Smooth muscle cell (in vitro differentiated cells): ENCODE measurements at regions not wholly inside any gene's neighbourhood (a gene's known extent, or its start where the extent isn't known, plus 50 kb on each side); places are given as distances from the start of the nearest gene placed in this dataset.

Experiments used
- DNase-seq: peaks from one replicate; lab custom pipeline; 2025; ENCODE audit not compliant: unreplicated experiment; lab: John Stamatoyannopoulos, UW
- H2AFZ ChIP-seq: fragments of 200-600 bp; sonication (generic); 2 replicates; pipeline ENCODE4 v1.6.0; 2016; ENCODE audit warnings: antibody characterized with exemption, low read depth, mild to moderate bottlenecking
- H3F3A ChIP-seq: fragments of 200-600 bp; sonication (generic); 2 replicates; pipeline ENCODE4 v1.6.0; 2017; ENCODE audit warnings: antibody characterized with exemption, low read depth
- H3K27ac ChIP-seq: fragments of 200-600 bp; sonication (generic); 2 replicates; pipeline ENCODE4 v1.5.1; 2016; ENCODE audit warnings: low read depth, mild to moderate bottlenecking
- H3K27me3 ChIP-seq: fragments of 200-600 bp; sonication (generic); 2 replicates; pipeline ENCODE4 v1.6.1; 2016; ENCODE audit warnings: low read depth, mild to moderate bottlenecking
- H3K36me3 ChIP-seq: fragments of 200-600 bp; sonication (generic); 2 replicates; pipeline ENCODE4 v1.5.1; 2016; ENCODE audit warnings: low read depth
- H3K4me1 ChIP-seq: fragments of 200-600 bp; sonication (generic); 2 replicates; pipeline ENCODE4 v1.5.1; 2016; ENCODE audit warnings: low read depth
- H3K4me2 ChIP-seq: fragments of 200-600 bp; sonication (generic); 2 replicates; pipeline ENCODE4 v1.6.0; 2016; ENCODE audit warnings: mild to moderate bottlenecking
- H3K4me3 ChIP-seq: fragments of 200-600 bp; sonication (generic); 2 replicates; pipeline ENCODE4 v1.5.1; 2016; ENCODE audit warnings: mild to moderate bottlenecking
- H3K79me2 ChIP-seq: fragments of 200-600 bp; sonication (generic); 2 replicates; pipeline ENCODE4 v1.6.0; 2016; ENCODE audit warnings: low read depth, mild to moderate bottlenecking
- H3K9ac ChIP-seq: fragments of 200-600 bp; sonication (generic); 2 replicates; pipeline ENCODE4 v1.6.0; 2016; ENCODE audit warnings: low read depth
- H3K9me3 ChIP-seq: fragments of 200-600 bp; sonication (generic); replicated peaks from 2 replicates; pipeline ENCODE4 v1.5.1; 2016; ENCODE audit warnings: low read depth
- H4K20me1 ChIP-seq: fragments of 200-600 bp; sonication (generic); 2 replicates; pipeline ENCODE4 v1.6.0; 2016; ENCODE audit warnings: low read depth
- WGBS: methylation state at CpG from one replicate; pipeline ENCODE4 v1.1.7; 2016; ENCODE audit warnings: low lambda C conversion rate; 5-methylcytosine and 5-hydroxymethylcytosine counted together
- TF ChIP-seq, protein P1 (sequence below): fragments of 200-600 bp; sonication (generic); IDR thresholded peaks from 2 replicates; pipeline ENCODE4 v1.5.1; 2017; ENCODE audit warnings: borderline replicate concordance, mild to moderate bottlenecking, antibody characterized with exemption; ENCODE audit not compliant: insufficient read depth, poor library complexity, severe bottlenecking

DNA sequence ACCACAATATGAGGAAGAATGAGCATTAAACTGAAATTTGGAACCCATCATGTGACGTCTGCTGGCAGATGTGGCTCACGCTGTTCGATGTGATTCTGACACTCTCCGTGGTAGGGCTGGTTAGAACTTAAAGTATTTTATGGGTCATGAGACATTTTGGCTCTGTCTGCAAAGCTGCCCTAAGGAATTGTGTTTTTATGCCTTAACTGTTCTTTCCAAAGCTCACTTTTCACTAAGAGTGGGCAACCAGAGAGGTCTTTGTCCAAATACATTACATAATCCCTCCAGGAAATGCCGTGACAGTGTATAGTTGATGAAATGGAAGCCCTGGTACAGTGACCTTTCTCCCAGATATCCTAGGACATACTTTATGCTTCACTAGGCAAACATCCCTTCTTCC lies 119.1 kb downstream of the AQP4 start:
- H4K20me1 ChIP-seq: no peaks in the 10 kb centered on the region
- no peaks in the 10 kb centered on the region for H3K36me3 ChIP-seq
- no peak for DNase-seq
- H3K9ac ChIP-seq: no peak overlapping the region
- H2AFZ ChIP-seq: peak overlapping the region; percentile 51
- TF ChIP-seq, protein P1, sequence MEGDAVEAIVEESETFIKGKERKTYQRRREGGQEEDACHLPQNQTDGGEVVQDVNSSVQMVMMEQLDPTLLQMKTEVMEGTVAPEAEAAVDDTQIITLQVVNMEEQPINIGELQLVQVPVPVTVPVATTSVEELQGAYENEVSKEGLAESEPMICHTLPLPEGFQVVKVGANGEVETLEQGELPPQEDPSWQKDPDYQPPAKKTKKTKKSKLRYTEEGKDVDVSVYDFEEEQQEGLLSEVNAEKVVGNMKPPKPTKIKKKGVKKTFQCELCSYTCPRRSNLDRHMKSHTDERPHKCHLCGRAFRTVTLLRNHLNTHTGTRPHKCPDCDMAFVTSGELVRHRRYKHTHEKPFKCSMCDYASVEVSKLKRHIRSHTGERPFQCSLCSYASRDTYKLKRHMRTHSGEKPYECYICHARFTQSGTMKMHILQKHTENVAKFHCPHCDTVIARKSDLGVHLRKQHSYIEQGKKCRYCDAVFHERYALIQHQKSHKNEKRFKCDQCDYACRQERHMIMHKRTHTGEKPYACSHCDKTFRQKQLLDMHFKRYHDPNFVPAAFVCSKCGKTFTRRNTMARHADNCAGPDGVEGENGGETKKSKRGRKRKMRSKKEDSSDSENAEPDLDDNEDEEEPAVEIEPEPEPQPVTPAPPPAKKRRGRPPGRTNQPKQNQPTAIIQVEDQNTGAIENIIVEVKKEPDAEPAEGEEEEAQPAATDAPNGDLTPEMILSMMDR: no peak
- peak overlapping the region; percentile 21 for H3K27ac ChIP-seq
- H3K4me1 ChIP-seq: peaks cover 15% of the 10 kb centered on the region
- WGBS: 62% methylated on average over 5 of the region's 5 CpGs
- no peaks in the 10 kb centered on the region for H3K9me3 ChIP-seq
- H3K79me2 ChIP-seq: no peaks in the 10 kb centered on the region
- H3K27me3 ChIP-seq: no peaks in the 10 kb centered on the region
- no peak overlapping the region for H3K4me3 ChIP-seq
- peak overlapping the region; percentile 20 for H3K4me2 ChIP-seq
- no peaks in the 10 kb centered on the region for H3F3A ChIP-seq

DNA sequence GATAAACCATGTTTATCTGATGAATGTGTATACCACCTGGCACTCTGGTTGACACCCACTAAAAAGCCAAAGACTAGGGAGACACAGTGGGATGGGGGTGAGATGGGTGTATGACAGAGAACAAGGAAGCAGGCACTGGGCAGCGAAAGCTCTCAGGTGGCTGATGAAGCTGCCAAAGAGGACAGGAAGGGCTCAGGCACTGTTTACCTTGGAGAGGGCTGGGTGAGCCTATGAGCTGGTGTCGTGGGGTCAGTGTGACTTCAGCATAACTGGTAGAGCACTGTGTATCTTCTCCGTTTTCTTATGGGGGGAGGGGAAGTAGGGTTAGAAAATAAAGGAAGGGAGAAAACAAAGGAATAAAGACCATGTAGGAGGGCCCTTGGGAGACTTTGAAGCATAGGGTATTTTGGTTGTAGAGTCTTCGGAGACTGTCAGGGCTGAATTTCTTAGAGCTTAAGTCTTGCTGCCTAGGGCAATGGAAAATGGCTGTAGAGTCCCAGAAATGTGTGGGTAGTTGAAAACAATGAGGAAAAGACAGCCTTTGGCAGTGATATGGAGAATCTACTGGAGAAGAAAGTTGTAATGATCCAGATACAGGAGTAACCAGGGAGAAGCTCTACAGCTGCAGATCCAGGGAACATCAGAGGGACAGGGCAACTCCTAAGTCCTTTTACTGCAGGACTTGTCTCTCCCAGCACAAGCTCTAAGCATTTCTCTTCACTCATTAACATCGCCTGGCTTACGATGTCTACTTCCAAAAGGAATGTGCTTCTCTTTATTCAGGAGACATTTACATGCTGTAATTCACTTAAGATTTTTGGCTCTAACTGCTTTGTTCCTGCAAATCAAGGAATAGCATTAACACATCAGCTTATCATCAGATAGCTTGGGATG lies 120.0 kb downstream of the AQP4 start:
- Histone ChIP-seq H3K9me3 (no peaks in the 10 kb centered on the region), H3K4me3 (no peak overlapping the region), H3K79me2 (no peaks in the 10 kb centered on the region), H3K4me2 (peak overlapping the region; percentile 20), H3F3A (no peaks in the 10 kb centered on the region), H4K20me1 (no peaks in the 10 kb centered on the region), H3K9ac (no peak overlapping the region), H2AFZ (no peak overlapping the region), H3K27me3 (no peaks in the 10 kb centered on the region), H3K36me3 (no peaks in the 10 kb centered on the region), H3K27ac (no peak overlapping the region), H3K4me1 (peaks cover 15% of the 10 kb centered on the region)
- WGBS: 68% methylated on average over 6 of the region's 6 CpGs
- TF ChIP-seq, protein P1: no peak
- DNase-seq: no peak

DNA sequence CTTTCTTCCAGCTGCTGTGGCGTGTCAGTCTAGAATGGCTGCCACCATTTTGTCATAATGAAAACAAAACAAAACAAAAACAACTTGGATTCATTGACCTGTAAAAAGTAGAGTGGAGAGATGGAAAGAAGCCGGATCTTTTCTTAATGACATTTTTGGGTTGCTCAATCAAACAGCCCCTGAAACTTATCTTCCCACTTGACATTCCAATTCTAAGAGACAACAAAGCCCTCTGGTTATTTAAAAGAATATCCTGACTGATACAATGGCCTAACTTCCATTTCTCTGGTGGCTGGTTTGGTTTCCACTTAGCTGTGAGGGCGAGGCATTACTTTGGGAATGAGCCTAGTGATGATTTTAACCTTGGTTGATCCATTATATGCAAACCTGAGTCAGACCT lies 123.7 kb downstream of the AQP4 start:
- H3K4me3 ChIP-seq: no peak overlapping the region
- H3K9ac ChIP-seq: no peak overlapping the region
- no peaks in the 10 kb centered on the region for H3K9me3 ChIP-seq
- H3K36me3 ChIP-seq: no peaks in the 10 kb centered on the region
- peaks cover 12% of the 10 kb centered on the region for H3K4me1 ChIP-seq
- H3K79me2 ChIP-seq: no peaks in the 10 kb centered on the region
- WGBS: 89% methylated on average over 3 of the region's 3 CpGs
- H3F3A ChIP-seq: no peaks in the 10 kb centered on the region
- DNase-seq: no peak
- no peak overlapping the region for H2AFZ ChIP-seq
- no peaks in the 10 kb centered on the region for H4K20me1 ChIP-seq
- TF ChIP-seq, protein P1: no peak
- no peak overlapping the region for H3K27ac ChIP-seq
- no peaks in the 10 kb centered on the region for H3K27me3 ChIP-seq
- H3K4me2 ChIP-seq: no peak overlapping the region

DNA sequence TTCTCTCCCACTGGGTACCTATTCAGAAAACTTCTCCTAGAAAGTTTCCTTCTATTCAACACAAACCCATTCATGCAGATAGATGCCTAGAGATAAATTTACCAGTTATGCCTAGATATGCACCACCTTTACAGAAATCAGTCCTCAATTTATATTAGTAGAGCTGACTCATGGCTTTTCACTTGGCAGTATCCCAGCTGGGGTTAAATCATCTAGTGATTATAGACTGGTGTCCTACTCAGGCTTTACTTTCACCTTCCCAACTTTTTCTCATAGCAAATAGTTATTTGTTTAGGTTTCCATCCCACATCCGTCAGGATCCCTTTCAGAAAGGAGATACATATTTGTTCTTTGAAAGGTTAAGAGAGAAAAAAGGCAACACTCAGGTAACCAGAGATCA lies 124.5 kb downstream of the AQP4 start:
- no peaks in the 10 kb centered on the region for H3F3A ChIP-seq
- H4K20me1 ChIP-seq: no peaks in the 10 kb centered on the region
- no peaks in the 10 kb centered on the region for H3K79me2 ChIP-seq
- H3K4me1 ChIP-seq: peaks cover 5% of the 10 kb centered on the region
- DNase-seq: no peak
- 91% methylated on average over 1 of the region's 1 CpG for WGBS
- H3K4me3 ChIP-seq: no peak overlapping the region
- no peaks in the 10 kb centered on the region for H3K27me3 ChIP-seq
- H3K4me2 ChIP-seq: no peak overlapping the region
- H3K9ac ChIP-seq: no peak overlapping the region
- no peaks in the 10 kb centered on the region for H3K9me3 ChIP-seq
- H2AFZ ChIP-seq: no peak overlapping the region
- TF ChIP-seq, protein P1: no peak
- H3K36me3 ChIP-seq: no peaks in the 10 kb centered on the region
- H3K27ac ChIP-seq: no peak overlapping the region
